ENCODE measurements at regions not wholly inside any gene's neighbourhood (a gene's known extent, or its start where the extent isn't known, plus 50 kb on each side); places are given as distances from the start of the nearest gene placed in this dataset.

DNA sequence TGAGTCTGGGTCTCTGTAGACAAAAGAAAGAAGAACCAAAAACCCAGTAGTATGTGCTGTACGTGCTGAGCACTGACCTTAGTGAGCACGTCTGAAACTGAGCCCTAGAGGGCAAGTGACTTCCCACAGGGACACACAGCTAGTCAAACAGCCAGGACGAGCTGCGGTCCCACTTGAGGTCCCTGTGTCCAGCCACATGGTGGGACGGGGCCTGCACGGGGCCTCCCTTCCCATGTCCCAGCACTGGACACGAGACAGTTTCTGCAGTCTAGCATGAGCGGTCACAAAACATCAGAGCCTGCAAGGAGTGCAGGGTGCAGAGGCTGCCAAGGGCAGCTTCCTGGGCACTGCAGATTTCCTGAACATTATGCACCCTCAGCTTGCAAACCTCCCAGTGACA, 121.6 kb downstream of the NCOR2 start:
- no peak for DNase-seq (ENCODE audit: low spot score)

GRCh38 chr12:124445121-124445718, 122.2 kb downstream of the NCOR2 start:
- no peak for DNase-seq (ENCODE audit: low spot score)

DNA sequence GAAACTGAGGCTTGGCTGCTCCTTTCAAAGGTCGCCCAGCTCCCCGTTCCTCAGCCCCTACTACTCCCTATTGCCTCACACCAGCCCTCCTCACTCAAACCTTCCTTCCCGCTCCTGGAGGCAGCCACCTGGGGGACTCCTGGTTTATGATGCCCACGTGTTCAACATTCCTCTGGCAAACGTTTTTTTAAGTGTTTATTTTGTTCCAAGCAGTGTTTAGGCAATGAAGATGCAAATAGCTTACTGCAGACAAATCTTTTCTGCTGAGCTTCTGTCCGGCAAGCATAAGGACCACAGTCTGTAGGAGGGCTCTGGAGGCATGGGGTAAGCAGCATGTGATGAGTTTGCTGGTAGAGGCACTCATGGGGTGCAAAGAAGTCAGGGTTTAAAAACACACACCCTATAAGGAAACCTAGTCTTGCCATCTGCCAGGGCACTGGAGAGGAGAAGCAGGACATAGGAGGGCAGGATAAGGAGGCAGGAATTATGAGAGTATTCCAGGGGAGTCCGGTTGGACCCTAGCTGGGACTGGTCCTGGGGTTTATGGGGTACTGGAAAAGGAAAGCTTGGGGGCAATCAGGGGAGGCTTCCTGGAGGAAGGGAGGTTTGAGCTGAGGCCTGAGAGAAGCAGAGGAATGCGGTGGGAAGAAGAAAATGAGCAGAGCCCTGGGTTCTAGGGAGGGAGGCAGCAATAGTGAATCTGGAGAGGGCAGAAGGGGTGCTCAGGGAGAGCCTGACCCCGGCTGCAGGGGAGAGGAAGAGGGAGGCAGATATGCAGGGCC, 123.3 kb downstream of the NCOR2 start:
- no peak for DNase-seq (ENCODE audit: low spot score)

DNA sequence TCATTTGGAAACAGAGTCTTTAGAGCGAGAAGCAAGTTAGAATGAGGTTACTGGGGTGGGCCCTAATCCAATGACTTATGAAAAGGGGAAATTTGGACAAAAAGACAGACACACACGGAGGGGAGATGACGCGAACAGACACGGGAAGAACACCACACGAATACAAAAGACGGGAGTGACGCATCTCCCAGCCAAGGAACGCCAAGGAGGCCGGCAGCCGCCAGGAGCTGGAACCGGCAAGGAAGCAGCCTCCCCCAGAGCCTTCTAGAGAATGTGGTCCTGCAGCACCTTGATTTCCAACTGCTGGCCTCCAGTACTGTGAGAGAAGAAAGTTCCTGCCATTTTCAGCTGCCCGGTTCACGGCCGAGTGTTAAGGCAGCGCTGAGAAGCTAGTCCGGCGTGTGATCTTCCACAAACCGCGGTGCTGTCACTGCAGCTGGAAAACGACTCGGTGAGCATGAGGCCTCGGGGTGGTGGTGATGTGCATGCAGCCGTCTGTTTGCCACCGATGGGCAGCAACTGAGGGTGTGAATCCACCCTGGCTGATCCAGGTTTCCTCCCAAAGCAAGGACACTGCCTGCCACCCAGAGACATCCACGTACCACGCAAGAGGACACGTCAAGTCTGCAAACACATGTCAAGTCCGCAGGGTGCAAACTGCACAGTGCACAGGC, 124.5 kb downstream of the NCOR2 start:
- DNase-seq (ENCODE audit: low spot score) = no peak

DNA sequence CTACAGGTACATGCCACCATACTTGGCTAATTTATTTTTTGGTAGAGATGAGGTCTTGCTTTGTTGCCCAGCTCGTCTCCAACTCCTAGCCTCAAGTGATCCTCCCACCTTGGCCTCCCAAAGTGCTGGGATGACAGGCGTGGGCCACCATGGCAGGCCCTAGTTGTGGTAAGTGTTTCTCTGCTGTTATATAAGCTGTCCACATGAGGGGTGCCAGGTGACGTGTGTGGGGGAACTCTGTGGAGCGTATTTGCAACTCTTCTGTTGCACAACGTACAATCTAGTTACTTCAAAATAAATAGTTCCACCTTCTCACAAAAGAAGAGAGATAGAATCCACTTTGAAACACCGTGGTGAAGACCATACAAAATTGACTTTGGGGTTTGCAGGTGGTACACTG, 125.1 kb downstream of the NCOR2 start:
- no peak for DNase-seq (ENCODE audit: low spot score)

- no peak for DNase-seq (ENCODE audit: low spot score)
Measured at GRCh38 chr12:124441443-124442194, 125.8 kb downstream of the NCOR2 start.

DNA sequence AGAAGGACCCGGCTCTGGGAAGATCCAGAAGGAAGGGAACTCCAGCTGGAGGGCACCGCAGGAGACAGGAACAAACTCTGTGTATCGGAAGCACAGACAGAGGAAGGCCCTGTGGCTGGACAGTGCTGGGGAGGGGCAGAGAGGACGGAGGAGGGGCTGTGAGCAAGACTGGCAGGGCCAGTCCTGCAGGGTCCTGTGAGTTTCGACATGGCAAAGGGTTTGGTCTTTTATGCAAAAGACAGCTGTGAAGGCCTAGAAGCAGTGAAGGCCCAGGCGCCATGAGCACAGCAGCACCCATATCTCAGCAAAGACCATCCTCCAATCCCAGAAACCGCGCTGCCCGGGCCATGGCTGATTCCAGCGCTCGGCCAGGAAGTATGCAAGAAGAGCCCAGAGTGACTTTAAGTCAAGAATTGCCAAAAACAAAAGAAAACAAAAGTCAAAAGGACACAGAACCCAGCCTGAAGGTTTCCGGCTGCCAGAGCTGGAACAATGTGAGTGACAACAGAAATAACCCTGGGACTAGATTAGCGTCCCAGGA, 126.5 kb downstream of the NCOR2 start:
- no peak for DNase-seq (ENCODE audit: low spot score)

- no peak for DNase-seq (ENCODE audit: low spot score)
Measured at GRCh38 chr12:124440031-124440626, 127.3 kb downstream of the NCOR2 start.

DNA sequence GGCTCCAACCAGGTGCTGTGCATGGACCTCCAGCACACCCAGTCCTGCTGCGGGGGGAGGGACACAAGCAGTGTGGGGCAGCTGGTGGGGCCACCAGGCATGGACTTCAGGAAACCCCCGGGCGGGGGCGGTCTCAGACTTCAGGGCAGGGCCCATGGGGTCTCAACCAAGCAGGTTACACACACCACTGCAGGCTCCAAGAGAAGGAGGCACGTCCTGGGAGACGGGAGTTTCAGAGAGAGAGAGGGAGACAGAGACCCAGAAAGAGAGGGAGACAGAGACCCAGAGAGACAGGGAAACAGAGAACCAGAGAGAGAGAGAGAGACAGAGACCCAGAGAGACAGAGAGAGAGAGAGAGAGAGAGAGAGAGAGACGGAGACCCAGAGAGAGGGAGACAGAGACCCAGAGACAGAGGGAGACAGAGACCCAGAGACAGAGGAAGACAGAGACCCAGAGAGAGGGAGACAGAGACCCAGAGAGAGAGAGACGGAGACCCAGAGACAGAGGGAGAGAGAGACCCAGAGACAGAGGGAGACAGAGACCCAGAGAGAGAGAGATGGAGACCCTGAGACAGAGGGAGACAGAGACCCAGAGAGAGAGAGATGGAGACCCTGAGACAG, 128.9 kb downstream of the NCOR2 start:
- DNase-seq (ENCODE audit: low spot score) = no peak

DNA sequence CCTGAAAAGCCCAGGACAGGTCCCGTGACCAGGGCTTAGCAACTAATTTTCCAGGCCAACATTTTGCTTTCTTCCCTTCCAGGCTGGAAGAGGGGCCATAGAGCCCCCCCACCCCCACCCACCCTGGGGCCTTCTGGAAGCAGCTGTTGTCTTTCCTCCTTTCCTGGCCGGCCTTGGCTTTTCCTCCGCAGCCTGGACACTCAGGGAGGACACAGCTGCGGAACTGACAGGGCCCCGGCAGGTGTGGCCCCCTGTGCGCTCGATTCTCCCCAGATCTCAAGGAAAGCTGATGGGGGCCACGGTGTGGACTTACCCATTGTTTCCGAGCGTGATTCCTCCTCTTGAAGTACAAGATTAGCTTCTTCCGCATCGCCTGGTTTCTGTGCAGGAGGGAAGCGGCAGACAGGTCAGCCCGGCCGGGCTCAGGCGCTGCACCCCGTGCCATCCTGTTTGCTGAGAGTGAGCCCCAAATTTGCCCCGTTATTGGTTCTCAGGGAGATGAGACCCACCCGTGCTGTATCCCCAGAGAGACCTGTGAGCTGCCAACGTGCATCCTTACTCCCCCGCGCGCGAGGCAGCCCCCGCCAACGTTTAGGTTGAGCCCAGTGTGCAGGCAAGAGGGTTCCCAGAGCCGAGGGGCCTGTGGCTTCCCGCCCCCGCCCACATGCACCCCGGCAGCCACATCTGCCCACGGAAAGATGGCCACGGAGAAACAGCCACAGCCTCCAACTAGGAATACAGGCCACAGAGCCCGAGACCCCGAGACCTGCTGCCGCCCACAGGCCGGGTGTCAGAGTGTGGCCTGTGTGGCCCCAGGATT, 129.6 kb downstream of the NCOR2 start:
- no peak for DNase-seq (ENCODE audit: low spot score)

DNA sequence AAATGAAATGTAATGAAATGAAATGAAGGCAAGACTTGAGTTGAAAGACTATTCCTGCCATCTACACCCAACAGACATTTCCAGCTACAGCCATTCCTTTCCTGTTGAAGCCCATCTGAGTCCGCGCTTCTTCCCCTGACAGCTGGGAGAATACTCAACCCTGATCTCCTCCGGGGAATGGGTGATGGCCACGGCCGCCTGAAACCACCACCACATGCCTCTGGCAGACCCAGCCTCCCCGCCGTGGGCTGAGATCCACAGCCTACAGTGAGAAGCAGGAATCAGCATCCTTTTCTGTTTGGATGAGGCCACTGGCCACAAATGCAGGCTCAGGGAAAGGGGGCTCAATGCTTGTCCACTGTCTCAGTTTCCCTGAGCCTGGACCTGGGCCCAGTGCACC, 130.3 kb downstream of the NCOR2 start:
- no peak for DNase-seq (ENCODE audit: low spot score)

DNA sequence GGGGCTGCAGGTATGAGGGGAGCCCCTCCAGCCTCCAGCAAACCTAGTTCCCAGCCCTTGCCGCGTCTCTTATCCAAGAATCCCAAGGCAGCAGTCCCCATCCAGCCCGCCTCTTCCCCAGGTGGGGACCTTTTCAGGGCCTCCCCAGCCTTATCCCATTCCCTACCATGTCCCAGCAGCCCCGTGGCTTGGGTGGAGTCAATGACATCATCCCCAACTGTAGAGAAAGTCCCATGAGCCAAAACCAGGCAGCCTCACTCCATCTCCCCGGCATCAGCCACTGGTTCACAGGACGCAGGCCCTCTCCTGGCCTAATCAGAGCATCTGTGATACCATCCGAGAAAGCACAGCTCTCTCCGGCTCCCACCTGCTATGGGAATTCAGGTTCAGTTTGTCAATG, 131.0 kb downstream of the NCOR2 start:
- DNase-seq (ENCODE audit: low spot score) = no peak

DNA sequence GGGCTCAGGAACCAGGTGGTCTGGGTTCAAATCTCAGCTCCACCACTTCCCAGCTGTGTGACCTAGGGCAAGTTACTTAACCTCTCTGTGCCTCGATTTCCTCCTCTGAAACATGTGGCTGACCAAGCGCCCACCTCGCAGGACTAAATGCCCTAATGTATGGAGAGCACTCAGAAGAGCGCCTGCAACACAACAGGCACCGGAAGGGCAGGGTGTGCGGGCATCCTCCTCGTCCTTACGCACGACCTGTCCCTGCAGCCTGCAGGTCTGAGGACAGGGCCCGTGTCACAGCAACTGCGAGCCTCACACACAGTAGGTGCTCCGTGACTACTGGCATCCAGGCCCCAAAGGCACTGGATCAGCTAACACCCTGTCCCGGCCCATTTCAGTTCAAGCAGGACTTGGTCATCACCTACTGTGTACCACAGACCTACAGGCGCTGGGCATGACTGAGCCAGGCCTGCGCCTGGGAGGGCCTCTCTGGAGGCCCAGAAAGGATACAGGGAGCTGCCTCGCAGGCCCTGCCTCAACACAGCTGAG, 131.5 kb downstream of the NCOR2 start:
- no peak for DNase-seq (ENCODE audit: low spot score)

- DNase-seq (ENCODE audit: low spot score) = no peak
Measured at GRCh38 chr12:124434951-124435805, 132.2 kb downstream of the NCOR2 start.

DNA sequence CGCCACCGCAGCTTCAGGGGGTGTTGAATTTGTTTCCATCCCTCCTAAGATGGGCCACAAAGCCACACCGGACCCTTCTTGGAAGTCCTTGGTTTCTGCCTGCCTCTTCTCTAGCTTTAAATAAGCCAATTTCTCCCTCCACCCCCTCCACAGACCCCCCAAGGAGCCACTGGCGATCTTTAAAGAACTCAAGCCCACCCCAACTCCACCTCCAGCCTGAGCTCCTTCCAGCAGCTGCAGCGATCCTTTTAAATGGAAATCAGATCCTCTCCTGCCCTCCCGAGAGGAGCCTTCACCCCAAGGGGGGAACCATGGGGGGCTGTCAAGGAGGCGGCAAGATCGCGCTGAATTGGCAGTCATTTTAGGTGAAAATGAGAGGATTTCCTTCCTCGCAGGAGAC, 133.1 kb downstream of the NCOR2 start:
- DNase-seq (ENCODE audit: low spot score) = no peak

DNA sequence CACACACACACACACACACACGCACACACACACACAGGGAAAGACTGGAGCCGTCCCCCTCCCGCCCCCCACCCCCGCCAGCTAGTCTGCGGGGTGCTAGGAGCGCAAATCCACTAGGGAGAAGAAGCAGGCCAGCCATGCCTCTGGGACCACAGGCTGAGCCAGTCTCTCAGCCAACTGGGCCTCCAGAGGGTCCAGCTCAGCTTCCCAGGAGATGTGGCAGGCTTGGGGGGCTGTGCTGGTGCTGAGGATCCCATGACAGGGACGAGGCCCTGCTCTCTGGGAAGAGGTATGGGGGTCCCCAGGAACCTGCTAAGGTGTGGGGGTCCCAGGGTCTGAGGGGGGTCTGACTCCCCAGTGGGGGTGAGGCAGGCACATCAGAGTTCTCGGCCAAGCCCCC, 133.5 kb downstream of the NCOR2 start:
- no peak for DNase-seq (ENCODE audit: low spot score)

GRCh38 chr12:124433147-124433874, 134.1 kb downstream of the NCOR2 start:
- DNase-seq (ENCODE audit: low spot score) = no peak

DNA sequence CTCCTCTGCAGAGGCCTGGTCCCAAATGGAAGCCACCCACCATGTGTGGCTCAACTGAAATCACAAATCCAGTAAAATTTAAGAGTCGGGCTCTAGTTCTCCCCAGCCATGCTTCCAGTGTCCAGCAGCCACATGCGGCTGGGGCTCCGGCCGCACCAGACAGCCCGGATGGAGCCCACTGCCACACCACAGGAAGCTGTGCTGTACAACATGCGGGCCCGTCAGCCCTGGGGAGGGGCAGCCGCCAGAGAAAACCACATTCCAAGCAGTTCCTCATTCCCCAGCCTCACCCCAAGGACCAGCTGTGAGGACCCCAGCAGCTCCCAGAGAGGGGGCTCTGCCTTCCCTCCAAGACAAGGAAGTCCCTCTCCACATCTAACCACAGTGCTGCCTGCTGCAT, 135.0 kb downstream of the NCOR2 start:
- DNase-seq (ENCODE audit: low spot score) = no peak

DNA sequence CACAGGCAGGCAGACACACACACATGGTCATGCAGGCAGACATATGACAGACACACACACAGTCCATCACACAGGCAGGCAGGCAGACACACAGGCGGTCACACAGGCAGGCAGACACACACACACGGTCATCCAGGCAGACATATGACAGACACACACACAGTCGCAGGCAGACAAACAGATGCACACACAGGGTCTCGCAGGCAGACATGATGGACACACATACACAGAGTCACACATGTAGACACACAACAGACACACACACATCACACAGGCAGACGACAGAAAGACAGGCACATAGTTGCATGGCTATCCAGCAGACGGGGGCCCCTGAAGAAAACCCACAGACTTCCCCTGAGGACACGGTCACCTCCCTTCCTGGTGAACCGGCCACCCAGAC, 135.4 kb downstream of the NCOR2 start:
- DNase-seq (ENCODE audit: low spot score) = no peak

Measured in kidney tubule cell (primary cell).